ENCODE measurements at regions not wholly inside any gene's neighbourhood (a gene's known extent, or its start where the extent isn't known, plus 50 kb on each side); places are given as distances from the start of the nearest gene placed in this dataset.

DNA sequence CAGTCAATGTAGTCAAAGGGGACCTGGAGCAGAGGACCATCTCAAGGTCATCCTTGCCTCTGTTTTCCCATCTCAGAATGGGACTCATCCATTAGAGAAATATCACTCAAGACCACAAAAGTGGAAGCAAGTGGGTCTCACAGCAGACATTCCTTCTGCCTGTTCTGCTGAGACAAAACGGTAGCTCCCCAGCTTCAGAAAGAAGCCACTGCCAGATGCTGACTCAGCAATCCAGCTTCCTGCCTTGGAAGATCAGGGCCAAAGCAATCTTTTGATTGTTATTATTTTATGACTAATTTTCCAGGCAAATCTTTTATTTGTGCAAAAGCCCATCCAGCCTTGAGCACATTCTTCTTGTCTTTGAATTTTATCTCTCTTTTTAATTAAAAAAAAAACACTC lies 86.8 kb downstream of the CCT6B start:
- H3K9me3 ChIP-seq = no peaks in the 10 kb centered on the region
- no peaks in the 10 kb centered on the region for H3K36me3 ChIP-seq
- H3K4me1 ChIP-seq = no peaks in the 10 kb centered on the region
- no peak overlapping the region for H3K4me3 ChIP-seq (ENCODE audit: low read depth, low read length)
- no peak for DNase-seq
- H3K27me3 ChIP-seq = no peaks in the 10 kb centered on the region
- TF ChIP-seq, protein P1, sequence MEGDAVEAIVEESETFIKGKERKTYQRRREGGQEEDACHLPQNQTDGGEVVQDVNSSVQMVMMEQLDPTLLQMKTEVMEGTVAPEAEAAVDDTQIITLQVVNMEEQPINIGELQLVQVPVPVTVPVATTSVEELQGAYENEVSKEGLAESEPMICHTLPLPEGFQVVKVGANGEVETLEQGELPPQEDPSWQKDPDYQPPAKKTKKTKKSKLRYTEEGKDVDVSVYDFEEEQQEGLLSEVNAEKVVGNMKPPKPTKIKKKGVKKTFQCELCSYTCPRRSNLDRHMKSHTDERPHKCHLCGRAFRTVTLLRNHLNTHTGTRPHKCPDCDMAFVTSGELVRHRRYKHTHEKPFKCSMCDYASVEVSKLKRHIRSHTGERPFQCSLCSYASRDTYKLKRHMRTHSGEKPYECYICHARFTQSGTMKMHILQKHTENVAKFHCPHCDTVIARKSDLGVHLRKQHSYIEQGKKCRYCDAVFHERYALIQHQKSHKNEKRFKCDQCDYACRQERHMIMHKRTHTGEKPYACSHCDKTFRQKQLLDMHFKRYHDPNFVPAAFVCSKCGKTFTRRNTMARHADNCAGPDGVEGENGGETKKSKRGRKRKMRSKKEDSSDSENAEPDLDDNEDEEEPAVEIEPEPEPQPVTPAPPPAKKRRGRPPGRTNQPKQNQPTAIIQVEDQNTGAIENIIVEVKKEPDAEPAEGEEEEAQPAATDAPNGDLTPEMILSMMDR (IDR thresholded peaks at IDR 0.05; ENCODE audit: low read depth, low read length) = no peak

- Histone ChIP-seq H3K4me1 (no peaks in the 10 kb centered on the region), H3K36me3 (no peaks in the 10 kb centered on the region)
- TF ChIP-seq, protein P1 (IDR thresholded peaks at IDR 0.05; ENCODE audit: low read depth, low read length) = no peak
Observed at GRCh38 chr17:34872640-34873039, 88.6 kb downstream of the CCT6B start.

DNA sequence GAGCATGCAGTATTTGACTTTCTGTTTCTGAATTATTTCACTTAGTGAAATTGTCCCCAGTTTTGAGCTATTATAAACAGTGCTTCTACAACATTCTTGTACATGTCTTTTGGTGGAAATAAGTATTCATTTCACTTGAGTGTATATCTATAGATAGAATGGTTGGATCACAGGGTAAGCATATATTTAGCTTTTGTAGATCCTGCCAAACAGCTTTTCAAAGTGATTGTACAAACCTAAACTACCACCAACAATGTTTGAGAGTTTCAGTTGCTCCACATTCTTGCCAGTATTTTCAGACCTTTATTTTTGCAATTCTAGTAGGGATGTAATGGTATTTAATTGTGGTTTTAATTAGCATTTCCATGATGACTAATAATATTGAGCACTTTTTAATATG lies 91.6 kb downstream of the CCT6B start:
- TF ChIP-seq, protein P1 (IDR thresholded peaks at IDR 0.05; ENCODE audit: low read depth, low read length) = no peak
- Histone ChIP-seq H3K9me3 (no peaks in the 10 kb centered on the region), H3K4me1 (no peaks in the 10 kb centered on the region), H3K36me3 (no peaks in the 10 kb centered on the region), H3K4me3 (ENCODE audit: low read depth, low read length) (no peak overlapping the region), H3K27me3 (no peaks in the 10 kb centered on the region)
- DNase-seq = no peak

More at GRCh38 chr17:34872640-34873039, 88.6 kb downstream of the CCT6B start:
- Histone ChIP-seq H3K9me3 (no peaks in the 10 kb centered on the region), H3K27me3 (no peaks in the 10 kb centered on the region), H3K4me3 (ENCODE audit: low read depth, low read length) (no peak overlapping the region)
- no peak for DNase-seq

- Histone ChIP-seq H3K9me3 (no peaks in the 10 kb centered on the region), H3K4me3 (ENCODE audit: low read depth, low read length) (no peak overlapping the region), H3K4me1 (peaks cover 3% of the 10 kb centered on the region), H3K36me3 (no peaks in the 10 kb centered on the region), H3K27me3 (no peaks in the 10 kb centered on the region)
- no peak for DNase-seq
- TF ChIP-seq, protein P1 (IDR thresholded peaks at IDR 0.05; ENCODE audit: low read depth, low read length) = no peak
Observed at GRCh38 chr17:34865716-34866115, 95.5 kb downstream of the CCT6B start.

DNA sequence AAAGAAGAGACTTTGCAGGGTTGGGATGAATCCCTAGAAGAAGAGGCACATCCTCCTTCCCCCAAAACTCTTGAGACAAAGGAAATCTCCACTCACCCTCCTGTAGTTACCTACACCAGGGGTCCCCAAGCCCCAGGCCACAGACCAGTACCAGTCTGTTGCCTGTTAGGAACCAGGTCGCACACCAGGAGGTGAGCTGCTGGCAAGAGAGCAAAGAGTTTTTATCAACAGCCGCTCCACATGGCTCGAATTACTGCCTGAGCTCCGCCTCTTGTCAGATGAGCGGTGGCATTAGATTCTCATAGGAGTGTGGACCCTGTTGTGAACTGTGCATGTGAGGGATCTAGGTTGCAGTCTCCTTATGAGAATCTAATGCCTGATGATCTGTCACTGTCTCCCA lies 98.9 kb downstream of the CCT6B start:
- Histone ChIP-seq H3K9me3 (no peaks in the 10 kb centered on the region), H3K4me3 (ENCODE audit: low read depth, low read length) (no peak overlapping the region), H3K27me3 (no peaks in the 10 kb centered on the region), H3K36me3 (no peaks in the 10 kb centered on the region), H3K4me1 (peaks cover 3% of the 10 kb centered on the region)
- TF ChIP-seq, protein P1 (IDR thresholded peaks at IDR 0.05; ENCODE audit: low read depth, low read length) = no peak
- DNase-seq = peak; percentile 31

- H3K4me3 ChIP-seq (ENCODE audit: low read depth, low read length) = no peak overlapping the region
- no peaks in the 10 kb centered on the region for H3K27me3 ChIP-seq
- no peaks in the 10 kb centered on the region for H3K9me3 ChIP-seq
- DNase-seq = no peak
- TF ChIP-seq, protein P1 (IDR thresholded peaks at IDR 0.05; ENCODE audit: low read depth, low read length) = no peak
- H3K36me3 ChIP-seq = no peaks in the 10 kb centered on the region
- peaks cover 3% of the 10 kb centered on the region for H3K4me1 ChIP-seq
Observed at GRCh38 chr17:34861864-34862263, 99.4 kb downstream of the CCT6B start.
